K562 (cell line): ENCODE measurements at regions not wholly inside any gene's neighbourhood (a gene's known extent, or its start where the extent isn't known, plus 50 kb on each side); places are given as distances from the start of the nearest gene placed in this dataset.

Experiments used
- ATAC-seq: fragments of 200-7000 bp; cut with Tn5 transposase; 3 replicates; pipeline ENCODE4 v1.9.1; 2020; ENCODE audit warnings: moderate library complexity
- BruUV-seq: library from RNA; stranded (reverse); fragments of 400-500 nt; replicated peaks from 2 replicates; lab custom pipeline; 2021; lab: Mats Ljungman, UMichigan
- CTCF ChIA-PET: fragments of 300-600 bp; formaldehyde crosslinking; extraction: SDS; loops from one replicate; lab custom pipeline; 2021; ENCODE audit warnings: low intra/inter-chr PET ratio; lab: Yijun Ruan, JAX
- POLR2A ChIA-PET: fragments of 300-600, 350-650 bp; sonication (Branson Sonifier 250); formaldehyde crosslinking; extraction: SDS; loops from one replicate; lab custom pipeline; 2021; ENCODE audit warnings: antibody characterized with exemption, inconsistent platforms; lab: Yijun Ruan, JAX
- DNase-seq, 4 experiments: peaks; one replicate each; pipeline versions ENCODE4 v3.0.0 to v3.0.0-alpha.2; 2011 to 2018; ENCODE audit warnings: low spot score in 3 of 4, mixed read lengths in 3 of 4; ENCODE audit errors: extremely low read depth in 1 of 4
- FAIRE-seq: peaks from 2 replicates; lab custom pipeline; 2011; peaks lifted over from hg19 to GRCh38; lab: Jason Lieb, UNC
- H2AFZ ChIP-seq: 2 replicates; pipeline ENCODE4 v1.6.0; 2011; ENCODE audit warnings: low read depth, low read length, control low read depth, inconsistent platforms
- H3K27ac ChIP-seq: fragments of 200-600 bp; 3 replicates; pipeline ENCODE4 v1.8.0; 2011; ENCODE audit warnings: low read depth, mild to moderate bottlenecking, control low read depth, inconsistent platforms, low read length, moderate library complexity, mixed read lengths; ENCODE audit errors: extremely low read depth
- H3K27me3 ChIP-seq, 2 experiments: fragments of 300-600 bp in 1 of 2; 2 replicates in 1 of 2; 3 replicates in 1 of 2; pipeline versions ENCODE4 v1.6.0 to v1.8.0; 2011; ENCODE audit warnings: inconsistent platforms in 2 of 2, low read length in 2 of 2, mild to moderate bottlenecking in 1 of 2, mixed read lengths in 1 of 2, moderate library complexity in 1 of 2; ENCODE audit not compliant: control insufficient read depth in 2 of 2, insufficient read depth in 2 of 2
- H3K36me3 ChIP-seq: fragments of 300-600 bp; 3 replicates; pipeline ENCODE4 v1.8.0; 2011; ENCODE audit warnings: mild to moderate bottlenecking, low read length, inconsistent platforms; ENCODE audit not compliant: control insufficient read depth, insufficient read depth
- H3K4me1 ChIP-seq, 2 experiments: fragments of 200-600 bp in 1 of 2; replicated peaks in 1 of 2; 2 replicates in 1 of 2; 3 replicates in 1 of 2; pipeline versions ENCODE4 v1.5.1 to v1.8.0; 2011; ENCODE audit warnings: inconsistent platforms in 2 of 2, low read length in 2 of 2, mild to moderate bottlenecking in 1 of 2, mixed read lengths in 1 of 2, moderate library complexity in 1 of 2; ENCODE audit not compliant: control insufficient read depth in 2 of 2, insufficient read depth in 2 of 2
- H3K4me2 ChIP-seq: 2 replicates; pipeline ENCODE4 v1.6.1; 2011; ENCODE audit warnings: low read length, control low read depth, inconsistent platforms, mixed read lengths; ENCODE audit not compliant: insufficient read depth
- H3K4me3 ChIP-seq: fragments of 200-600 bp; sonication (generic), shearing (Covaris generic); 2 replicates; pipeline ENCODE4 v1.5.1; 2016; ENCODE audit warnings: control low read depth, inconsistent platforms
- H3K79me2 ChIP-seq: fragments of 200-600 bp; 3 replicates; pipeline ENCODE4 v1.8.0; 2011; ENCODE audit warnings: low read length, inconsistent platforms; ENCODE audit not compliant: control insufficient read depth, insufficient read depth
- H3K9ac ChIP-seq, 2 experiments: 2 replicates each; pipeline versions ENCODE4 v1.6.0 to v1.6.1; 2011; ENCODE audit warnings: low read depth in 2 of 2, low read length in 2 of 2, control low read depth in 1 of 2, inconsistent platforms in 1 of 2, mild to moderate bottlenecking in 1 of 2, mixed read lengths in 1 of 2; ENCODE audit not compliant: insufficient read depth in 1 of 2
- H3K9me1 ChIP-seq: one replicate; pipeline ENCODE4 v1.6.0; 2011; ENCODE audit warnings: inconsistent platforms, mild to moderate bottlenecking, low read length, moderate library complexity; ENCODE audit not compliant: control insufficient read depth, insufficient read depth
- H3K9me3 ChIP-seq: replicated peaks from 2 replicates; pipeline ENCODE4 v1.5.1; 2011; ENCODE audit warnings: low read depth, low read length, inconsistent platforms; ENCODE audit not compliant: control insufficient read depth, insufficient read depth
- H4K20me1 ChIP-seq: replicated peaks from 2 replicates; pipeline ENCODE4 v1.6.1; 2011; ENCODE audit warnings: low read length, inconsistent platforms, mixed read lengths; ENCODE audit not compliant: control insufficient read depth, insufficient read depth
- MEF2A ChIP-seq: IDR thresholded peaks from 2 replicates; pipeline ENCODE4 v1.6.1; 2011; ENCODE audit warnings: low read depth, mild to moderate bottlenecking, low read length, moderate library complexity; ENCODE audit not compliant: control insufficient read depth
- RBM39 ChIP-seq: fragments of 200-400 bp; formaldehyde crosslinking; optimal IDR thresholded peaks from 2 replicates; pipeline ENCODE3; 2018; ENCODE audit warnings: low read depth, low read length
- ZNF175 ChIP-seq: fragments of 200-800 bp; sonication (Bioruptor generic); IDR thresholded peaks from 2 replicates; pipeline ENCODE4 v1.6.1; 2016; ENCODE audit warnings: low read depth, mild to moderate bottlenecking, missing genetic modification characterization, missing compliant biosample characterization
- ZNF695 ChIP-seq: fragments of 450-650 bp; formaldehyde crosslinking; IDR thresholded peaks from 2 replicates; pipeline ENCODE4 v1.4.0; 2020; ENCODE audit warnings: mild to moderate bottlenecking, moderate library complexity
- WGBS: fragments of 100-300 bp; shearing (Covaris generic); methylation state at CpG from one replicate; pipeline ENCODE4 v1.1.6; 2016; ENCODE audit warnings: low coverage, mixed read lengths; ENCODE audit not compliant: insufficient coverage; ENCODE audit errors: missing lambda C conversion rate; 5-methylcytosine and 5-hydroxymethylcytosine counted together
- in situ Hi-C: fragments of 300-500 bp; cut with MboI; formaldehyde crosslinking; loops from 4 replicates; pipeline ENCODE4 v1.15.0; 2018; ENCODE audit warnings: inconsistent platforms, mixed read lengths
- intact Hi-C: fragments of 100-400 bp; cut with micrococcal nuclease; formaldehyde crosslinking; loops from 2 replicates; pipeline ENCODE4 v1.14.2; 2022
- TF ChIP-seq, protein P1 (sequence below): sonication (generic); formaldehyde crosslinking; IDR thresholded peaks from 2 replicates; pipeline ENCODE4 v1.8.0; 2022; ENCODE audit warnings: mild to moderate bottlenecking, missing genetic modification reagents
- TF ChIP-seq, protein P2 (sequence below), 2 experiments: fragments of 450-650 bp; IDR thresholded peaks; 2 replicates each; pipeline ENCODE4 v1.6.1; 2016; ENCODE audit warnings: mild to moderate bottlenecking in 2 of 2, borderline replicate concordance in 1 of 2, low read depth in 1 of 2, moderate library complexity in 1 of 2
- TF ChIP-seq, protein P3 (sequence below): fragments of 250-450 bp; sonication (Bioruptor Pico); IDR thresholded peaks from 2 replicates; pipeline ENCODE4 v1.8.0; 2022; ENCODE audit warnings: inconsistent platforms, mild to moderate bottlenecking, moderate library complexity, borderline replicate concordance

DNA sequence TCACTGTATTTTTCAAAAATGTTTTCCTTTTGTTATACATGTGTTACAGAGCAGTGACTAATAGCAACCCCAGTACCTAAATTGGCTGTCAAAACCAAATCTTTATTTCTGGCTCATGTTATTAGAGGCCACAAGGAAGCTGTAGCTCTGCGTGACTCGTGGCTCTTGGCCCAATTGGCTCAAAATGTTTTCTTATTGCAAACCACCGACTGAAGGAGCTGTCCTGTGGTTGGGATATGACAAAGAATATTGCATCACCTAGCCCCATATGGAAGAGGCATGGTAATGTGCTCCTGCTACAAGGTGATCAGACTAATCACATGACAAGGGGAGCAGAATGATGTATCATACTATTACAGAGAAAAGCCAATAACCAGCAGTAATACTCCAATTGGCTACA is 1058.5 kb downstream of the CBLN2 start:
- in situ Hi-C loops: no loop called here
- BruUV-seq: no TSS peak
- TF ChIP-seq ZNF695 (CRISPR knock-in tag) (no peak), ZNF175 (CRISPR knock-in tag) (no peak), RBM39 (no peak), MEF2A (no peak)
- TF ChIP-seq, protein P1, sequence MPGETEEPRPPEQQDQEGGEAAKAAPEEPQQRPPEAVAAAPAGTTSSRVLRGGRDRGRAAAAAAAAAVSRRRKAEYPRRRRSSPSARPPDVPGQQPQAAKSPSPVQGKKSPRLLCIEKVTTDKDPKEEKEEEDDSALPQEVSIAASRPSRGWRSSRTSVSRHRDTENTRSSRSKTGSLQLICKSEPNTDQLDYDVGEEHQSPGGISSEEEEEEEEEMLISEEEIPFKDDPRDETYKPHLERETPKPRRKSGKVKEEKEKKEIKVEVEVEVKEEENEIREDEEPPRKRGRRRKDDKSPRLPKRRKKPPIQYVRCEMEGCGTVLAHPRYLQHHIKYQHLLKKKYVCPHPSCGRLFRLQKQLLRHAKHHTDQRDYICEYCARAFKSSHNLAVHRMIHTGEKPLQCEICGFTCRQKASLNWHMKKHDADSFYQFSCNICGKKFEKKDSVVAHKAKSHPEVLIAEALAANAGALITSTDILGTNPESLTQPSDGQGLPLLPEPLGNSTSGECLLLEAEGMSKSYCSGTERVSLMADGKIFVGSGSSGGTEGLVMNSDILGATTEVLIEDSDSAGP (CRISPR knock-in tag): no peak
- TF ChIP-seq, protein P2, sequence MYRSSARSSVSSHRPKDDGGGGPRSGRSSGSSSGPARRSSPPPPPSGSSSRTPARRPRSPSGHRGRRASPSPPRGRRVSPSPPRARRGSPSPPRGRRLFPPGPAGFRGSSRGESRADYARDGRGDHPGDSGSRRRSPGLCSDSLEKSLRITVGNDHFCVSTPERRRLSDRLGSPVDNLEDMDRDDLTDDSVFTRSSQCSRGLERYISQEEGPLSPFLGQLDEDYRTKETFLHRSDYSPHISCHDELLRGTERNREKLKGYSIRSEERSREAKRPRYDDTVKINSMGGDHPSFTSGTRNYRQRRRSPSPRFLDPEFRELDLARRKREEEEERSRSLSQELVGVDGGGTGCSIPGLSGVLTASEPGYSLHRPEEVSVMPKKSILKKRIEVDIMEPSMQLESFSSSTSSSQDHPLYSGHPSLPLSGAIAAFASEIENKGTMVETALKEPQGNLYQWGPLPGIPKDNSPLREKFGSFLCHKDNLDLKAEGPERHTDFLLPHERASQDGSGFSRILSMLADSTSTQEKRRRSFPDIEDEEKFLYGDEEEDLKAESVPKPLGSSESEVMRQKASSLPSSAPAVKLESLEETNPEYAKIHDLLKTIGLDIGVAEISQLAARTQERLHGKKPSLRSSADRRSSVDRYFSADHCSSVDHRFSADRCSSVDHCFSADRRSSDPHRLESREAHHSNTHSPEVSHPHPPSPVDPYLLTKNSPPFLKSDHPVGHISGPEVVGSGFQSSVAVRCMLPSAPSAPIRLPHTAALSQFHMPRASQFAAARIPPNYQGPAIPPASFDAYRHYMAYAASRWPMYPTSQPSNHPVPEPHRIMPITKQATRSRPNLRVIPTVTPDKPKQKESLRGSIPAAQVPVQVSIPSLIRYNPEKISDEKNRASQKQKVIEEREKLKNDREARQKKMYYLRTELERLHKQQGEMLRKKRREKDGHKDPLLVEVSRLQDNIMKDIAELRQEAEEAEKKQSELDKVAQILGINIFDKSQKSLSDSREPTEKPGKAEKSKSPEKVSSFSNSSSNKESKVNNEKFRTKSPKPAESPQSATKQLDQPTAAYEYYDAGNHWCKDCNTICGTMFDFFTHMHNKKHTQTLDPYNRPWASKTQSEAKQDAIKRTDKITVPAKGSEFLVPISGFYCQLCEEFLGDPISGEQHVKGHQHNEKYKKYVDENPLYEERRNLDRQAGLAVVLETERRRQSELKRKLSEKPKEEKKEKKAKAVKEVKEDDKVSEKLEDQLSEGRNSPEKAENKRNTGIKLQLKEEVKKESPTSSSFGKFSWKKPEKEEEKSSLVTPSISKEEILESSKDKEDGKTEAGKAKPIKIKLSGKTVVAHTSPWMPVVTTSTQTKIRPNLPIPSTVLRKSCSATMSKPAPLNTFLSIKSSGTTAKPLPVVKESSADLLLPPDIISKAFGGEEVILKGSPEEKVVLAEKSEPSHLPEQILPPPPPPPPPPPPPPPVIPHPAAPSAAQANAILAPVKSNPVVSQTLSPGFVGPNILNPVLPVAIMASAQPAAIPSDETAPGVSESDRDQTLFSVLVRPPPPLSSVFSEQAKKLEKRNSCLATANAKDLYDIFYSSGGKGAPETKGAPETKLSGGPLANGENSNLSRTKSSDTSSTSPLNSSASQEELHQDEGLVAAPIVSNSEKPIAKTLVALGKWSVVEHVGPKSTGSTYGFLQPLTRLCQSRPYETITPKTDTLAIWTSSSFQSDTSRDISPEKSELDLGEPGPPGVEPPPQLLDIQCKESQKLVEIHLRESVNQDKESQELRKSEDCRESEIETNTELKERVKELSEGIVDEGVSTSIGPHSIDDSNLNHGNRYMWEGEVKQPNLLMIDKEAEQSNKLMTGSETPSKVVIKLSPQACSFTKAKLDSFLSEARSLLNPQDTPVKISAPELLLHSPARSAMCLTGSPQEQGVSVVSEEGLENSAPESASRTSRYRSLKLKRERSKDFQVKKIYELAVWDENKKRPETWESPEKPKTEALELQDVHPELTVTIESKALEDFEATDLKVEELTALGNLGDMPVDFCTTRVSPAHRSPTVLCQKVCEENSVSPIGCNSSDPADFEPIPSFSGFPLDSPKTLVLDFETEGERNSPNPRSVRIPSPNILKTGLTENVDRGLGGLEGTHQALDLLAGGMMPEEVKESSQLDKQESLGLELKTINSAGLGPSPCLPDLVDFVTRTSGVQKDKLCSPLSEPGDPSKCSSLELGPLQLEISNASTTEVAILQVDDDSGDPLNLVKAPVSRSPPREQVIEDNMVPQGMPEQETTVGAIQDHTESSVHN (IDR thresholded peaks at IDR 0.05; ENCODE audit: borderline replicate concordance in 1 of 2, low read depth in 1 of 2): no peak
- TF ChIP-seq, protein P3, sequence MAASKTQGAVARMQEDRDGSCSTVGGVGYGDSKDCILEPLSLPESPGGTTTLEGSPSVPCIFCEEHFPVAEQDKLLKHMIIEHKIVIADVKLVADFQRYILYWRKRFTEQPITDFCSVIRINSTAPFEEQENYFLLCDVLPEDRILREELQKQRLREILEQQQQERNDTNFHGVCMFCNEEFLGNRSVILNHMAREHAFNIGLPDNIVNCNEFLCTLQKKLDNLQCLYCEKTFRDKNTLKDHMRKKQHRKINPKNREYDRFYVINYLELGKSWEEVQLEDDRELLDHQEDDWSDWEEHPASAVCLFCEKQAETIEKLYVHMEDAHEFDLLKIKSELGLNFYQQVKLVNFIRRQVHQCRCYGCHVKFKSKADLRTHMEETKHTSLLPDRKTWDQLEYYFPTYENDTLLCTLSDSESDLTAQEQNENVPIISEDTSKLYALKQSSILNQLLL (CRISPR knock-in tag): no peak
- intact Hi-C loops: no loop called here
- Histone ChIP-seq H3K9me1 (no peaks in the 10 kb centered on the region), H3K4me2 (no peak overlapping the region), H2AFZ (no peak overlapping the region), H3K9me3 (no peaks in the 10 kb centered on the region), H3K9ac (no peak overlapping the region), H3K27ac (no peak overlapping the region), H3K79me2 (no peaks in the 10 kb centered on the region), H3K4me1 (no peaks in the 10 kb centered on the region), H3K4me3 (no peak overlapping the region), H3K36me3 (no peaks in the 10 kb centered on the region), H4K20me1 (no peaks in the 10 kb centered on the region), H3K27me3 (no peaks in the 10 kb centered on the region)
- no peak for ATAC-seq
- no peak for DNase-seq
- POLR2A ChIA-PET: no interaction called here
- no peak for FAIRE-seq
- WGBS: 0% methylated on average over 3 of the region's 3 CpGs
- CTCF ChIA-PET: no interaction called here
